Psoas muscle (tissue), 7 donors: ENCODE measurements at regions not wholly inside any gene's neighbourhood (a gene's known extent, or its start where the extent isn't known, plus 50 kb on each side); places are given as distances from the start of the nearest gene placed in this dataset.

Source experiments
- ATAC-seq, 4 donors: fragments of 200-7000 bp; cut with Tn5 transposase; one replicate each; pipeline ENCODE4 v1.9.1; 2020; ENCODE audit warnings: moderate library complexity in 3 of 4, mild to moderate bottlenecking in 2 of 4
- DNase-seq, 2 donors: peaks; one replicate each; pipeline ENCODE4 v3.0.0-alpha.2; 2020
- H3K27ac ChIP-seq: fragments of 200-600 bp; one replicate; pipeline ENCODE4 v1.8.0; 2022
- H3K27me3 ChIP-seq, 3 donors: fragments of 200-600 bp in 1 of 3; one replicate each; pipeline versions ENCODE4 v1.6.1 to v1.8.0; 2013 to 2022; ENCODE audit warnings: low read length in 2 of 3, mild to moderate bottlenecking in 2 of 3, moderate library complexity in 1 of 3; ENCODE audit not compliant: insufficient read depth in 3 of 3
- H3K36me3 ChIP-seq, 2 donors: fragments of 200-600 bp in 1 of 2; one replicate each; pipeline versions ENCODE4 v1.6.1 to v1.8.0; 2013 to 2022; ENCODE audit warnings: low read depth in 1 of 2, mild to moderate bottlenecking in 1 of 2, moderate library complexity in 1 of 2; ENCODE audit not compliant: insufficient read depth in 1 of 2
- H3K4me1 ChIP-seq: fragments of 200-600 bp; one replicate; pipeline ENCODE4 v1.8.0; 2022
- H3K4me3 ChIP-seq: fragments of 200-600 bp; one replicate; pipeline ENCODE4 v1.8.0; 2022; ENCODE audit warnings: mild to moderate bottlenecking
- H3K9me3 ChIP-seq: fragments of 200-600 bp; one replicate; pipeline ENCODE4 v1.8.0; 2022
- CTCF ChIP-seq: fragments of 200-600 bp; IDR thresholded peaks from one replicate; pipeline ENCODE4 v1.8.0; 2022; ENCODE audit warnings: antibody characterized with exemption
- WGBS, 3 donors: extraction: QIAGEN DNeasy Blood & Tissue Kit; methylation state at CpG; one replicate each; pipeline versions ENCODE4 v1.1.6 to v1.1.7; 2013; 5-methylcytosine and 5-hydroxymethylcytosine counted together
- intact Hi-C, 2 donors: fragments of 100-400 bp; cut with DNase I; formaldehyde crosslinking; loops; one replicate each; pipeline versions ENCODE4 v1.11.0 to v1.14.2; 2022
- donor health status: healthy with polysubstance abuse.
- donor health status: DM: no; HTN: no; CAD: no; lungs with moderate emphysema.
- donor health status: Bipolar disorder and iron deficiency.
- donor health status: healthy.
- donor health status: DM: yes; HTN: yes; CAD: no.
- donor health status: DM: no; HTN: no; CAD: no.
- donor health status: DM: yes; HTN: yes; CAD: no.

DNA sequence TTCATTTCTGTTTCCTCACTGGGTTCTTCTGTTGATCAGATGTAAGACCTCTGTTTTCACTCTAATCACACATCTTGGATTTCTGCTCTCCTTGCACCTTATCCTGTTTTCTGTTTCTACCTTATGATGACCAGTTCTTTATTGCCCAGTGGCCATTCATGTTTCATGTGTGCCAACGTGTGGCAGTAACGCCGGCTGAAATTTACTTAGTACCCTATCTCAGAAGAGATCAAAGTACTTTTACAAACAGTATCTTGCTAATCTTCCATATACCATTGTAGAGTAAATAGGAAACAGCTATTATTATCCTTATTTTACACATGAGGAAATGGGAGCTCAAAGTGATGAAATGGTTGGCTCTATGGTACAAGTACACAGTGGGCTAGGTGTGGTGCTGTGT, 74.0 kb downstream of the GATA3 start:
- Histone ChIP-seq H3K4me1 (no peaks in the 10 kb centered on the region), H3K27ac (no peak overlapping the region), H3K4me3 (no peak overlapping the region), H3K27me3 (peaks cover 0 to 3% (median 0%) of the 10 kb centered on the region in 3 donors), H3K36me3 (no peaks in the 10 kb centered on the region), H3K9me3 (no peaks in the 10 kb centered on the region)
- ATAC-seq (no peak), DNase-seq (no peak)
- WGBS, 3 donors, result 89 to 91% (median 91%) methylated on average over 3 of the region's 3 CpGs
- intact Hi-C loops, result no loop called here
- TF ChIP-seq CTCF, result no peak

DNA sequence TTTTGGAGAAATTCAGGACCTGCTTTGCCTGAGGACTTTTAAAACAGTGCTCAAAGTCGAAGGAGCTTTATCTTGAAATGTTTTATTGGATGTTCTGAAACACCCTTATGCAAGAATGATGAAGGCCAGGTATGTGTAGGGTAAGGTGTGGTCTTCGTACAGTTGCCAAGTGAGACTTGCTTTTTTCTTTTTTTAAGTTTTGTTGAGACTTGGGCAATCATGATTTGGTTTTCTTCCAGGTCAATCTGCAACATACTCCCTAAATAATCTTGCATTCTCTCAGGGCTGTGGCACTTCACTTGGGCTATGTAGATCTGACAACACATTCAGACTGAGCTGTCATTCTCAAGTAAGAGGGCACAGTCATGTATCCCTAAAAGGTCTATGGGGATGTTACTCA, 75.0 kb downstream of the GATA3 start:
- H3K36me3 ChIP-seq, result no peaks in the 10 kb centered on the region
- intact Hi-C loops, result no loop called here
- peaks cover 0 to 3% (median 0%) of the 10 kb centered on the region in 3 donors for H3K27me3 ChIP-seq
- no peak overlapping the region for H3K4me3 ChIP-seq
- H3K4me1 ChIP-seq, result no peaks in the 10 kb centered on the region
- WGBS, 3 donors, result 74 to 83% (median 75%) methylated on average over 2 of the region's 2 CpGs
- DNase-seq, result no peak
- no peak for ATAC-seq
- no peak overlapping the region for H3K27ac ChIP-seq
- TF ChIP-seq CTCF, result no peak
- no peaks in the 10 kb centered on the region for H3K9me3 ChIP-seq

- intact Hi-C loops, result no loop called here
- no peak for ATAC-seq
- Histone ChIP-seq H3K9me3 (no peaks in the 10 kb centered on the region), H3K36me3 (no peaks in the 10 kb centered on the region), H3K27ac (no peak overlapping the region), H3K27me3 (peaks cover 0 to 3% (median 0%) of the 10 kb centered on the region in 3 donors), H3K4me3 (no peak overlapping the region), H3K4me1 (no peaks in the 10 kb centered on the region)
- TF ChIP-seq CTCF, result no peak
- no peak for DNase-seq
- 82 to 87% (median 86%) methylated on average over 8 of the region's 8 CpGs for WGBS, 3 donors
Observed at GRCh38 chr10:8130973-8131911, 76.8 kb downstream of the GATA3 start.

- Histone ChIP-seq H3K36me3 (no peaks in the 10 kb centered on the region), H3K27me3 (peaks cover 0 to 3% (median 0%) of the 10 kb centered on the region in 3 donors), H3K9me3 (no peaks in the 10 kb centered on the region), H3K4me3 (no peak overlapping the region), H3K27ac (no peak overlapping the region), H3K4me1 (no peaks in the 10 kb centered on the region)
- TF ChIP-seq CTCF, result no peak
- no peak for ATAC-seq
- WGBS, 3 donors, result 68 to 75% (median 71%) methylated on average over 8 of the region's 8 CpGs
- DNase-seq, result no peak
- intact Hi-C loops, result no loop called here
Observed at GRCh38 chr10:8133146-8133545, 78.7 kb downstream of the GATA3 start.
